HepG2 (cell line): ENCODE measurements at regions not wholly inside any gene's neighbourhood (a gene's known extent, or its start where the extent isn't known, plus 50 kb on each side); places are given as distances from the start of the nearest gene placed in this dataset.

Experiments
- ATAC-seq: fragments of 200-7000 bp; cut with Tn5 transposase; 3 replicates; pipeline ENCODE4 v1.9.1; 2020; ENCODE audit warnings: mild to moderate bottlenecking, moderate library complexity
- BruUV-seq: library from RNA; stranded (reverse); fragments of 400-500 nt; replicated peaks from 2 replicates; lab custom pipeline; 2021; lab: Mats Ljungman, UMichigan
- CTCF ChIA-PET: fragments of 300-600 bp; formaldehyde crosslinking; extraction: SDS; loops from one replicate; lab custom pipeline; 2021; ENCODE audit warnings: low total read pairs, inconsistent platforms, low intra/inter-chr PET ratio; lab: Yijun Ruan, JAX
- POLR2A ChIA-PET: fragments of 350-600 bp; sonication (Branson Sonifier 250); formaldehyde crosslinking; loops from one replicate; lab custom pipeline; 2020; ENCODE audit warnings: antibody characterized with exemption, inconsistent platforms; lab: Yijun Ruan, JAX
- DNase-seq: peaks from one replicate; pipeline ENCODE4 v3.0.0-alpha.2; 2015; ENCODE audit warnings: low spot score
- FAIRE-seq: peaks from 3 replicates; lab custom pipeline; 2011; peaks lifted over from hg19 to GRCh38; lab: Jason Lieb, UNC
- H2AFZ ChIP-seq: one replicate; pipeline ENCODE4 v1.6.1; 2011; ENCODE audit warnings: low read length, inconsistent platforms
- H3K27ac ChIP-seq: fragments of 300-600 bp; 3 replicates; pipeline ENCODE4 v1.8.0; 2011; ENCODE audit warnings: mixed run types, mild to moderate bottlenecking, mixed read lengths, low read length, inconsistent platforms; ENCODE audit not compliant: insufficient read depth; ENCODE audit errors: extremely low read length
- H3K27me3 ChIP-seq, 2 experiments: fragments of 200-600 bp in 1 of 2; 2 replicates in 1 of 2; 3 replicates in 1 of 2; pipeline versions ENCODE4 v1.6.0 to v1.8.0; 2011; ENCODE audit warnings: low read length in 2 of 2, mild to moderate bottlenecking in 2 of 2, moderate library complexity in 2 of 2, inconsistent platforms in 1 of 2; ENCODE audit not compliant: insufficient read depth in 2 of 2, control insufficient read depth in 1 of 2
- H3K36me3 ChIP-seq, 2 experiments: fragments of 200-600 bp in 1 of 2; replicated peaks in 1 of 2; 2 replicates in 1 of 2; 3 replicates in 1 of 2; pipeline versions ENCODE4 v1.5.1 to v1.8.0; 2011; ENCODE audit warnings: low read length in 2 of 2, inconsistent platforms in 1 of 2; ENCODE audit not compliant: insufficient read depth in 2 of 2, control insufficient read depth in 1 of 2
- H3K4me1 ChIP-seq: 2 replicates; pipeline ENCODE4 v1.5.1; 2012; ENCODE audit warnings: low read length, inconsistent platforms; ENCODE audit not compliant: insufficient read depth
- H3K4me2 ChIP-seq: 2 replicates; pipeline ENCODE4 v1.6.0; 2011; ENCODE audit warnings: low read depth, low read length, inconsistent platforms
- H3K4me3 ChIP-seq, 3 experiments: fragments of 200-600 bp in 1 of 3; sonication (generic), shearing (Covaris generic) in 1 of 3; replicated peaks in 1 of 3; 2 replicates each; pipeline ENCODE4 v1.5.1; 2011 to 2016; ENCODE audit warnings: low read length in 3 of 3, inconsistent platforms in 2 of 3, low read depth in 2 of 3, mild to moderate bottlenecking in 2 of 3, control low read depth in 1 of 3, mixed read lengths in 1 of 3; ENCODE audit not compliant: insufficient read depth in 1 of 3
- H3K79me2 ChIP-seq: one replicate; pipeline ENCODE4 v1.6.1; 2011; ENCODE audit warnings: low read length, inconsistent platforms; ENCODE audit not compliant: insufficient read depth
- H3K9ac ChIP-seq: 2 replicates; pipeline ENCODE4 v1.6.0; 2011; ENCODE audit warnings: mild to moderate bottlenecking, low read depth, low read length, inconsistent platforms; ENCODE audit not compliant: insufficient read depth
- H3K9me3 ChIP-seq: 2 replicates; pipeline ENCODE4 v1.5.1; 2012; ENCODE audit warnings: mild to moderate bottlenecking, low read length
- H4K20me1 ChIP-seq: 2 replicates; pipeline ENCODE4 v1.6.0; 2011; ENCODE audit warnings: inconsistent platforms, mild to moderate bottlenecking, low read length, moderate library complexity; ENCODE audit not compliant: insufficient read depth
- ZNF567 ChIP-seq: sonication (generic); formaldehyde crosslinking; IDR thresholded peaks from 2 replicates; pipeline ENCODE4 v1.8.1; 2023; ENCODE audit warnings: mild to moderate bottlenecking, missing genetic modification reagents, borderline replicate concordance
- WGBS: methylation state at CpG from one replicate; pipeline ENCODE4 v1.1.6; 2017; ENCODE audit warnings: low lambda C conversion rate; 5-methylcytosine and 5-hydroxymethylcytosine counted together
- in situ Hi-C: cut with HindIII; loops from 2 replicates; pipeline ENCODE4 v1.10.0; 2017; ENCODE audit warnings: low pct_unique_long_range_greater_than_20kb; ENCODE audit not compliant: extremely low pct_ligation_motif_present
- intact Hi-C: fragments of 100-400 bp; cut with micrococcal nuclease; formaldehyde crosslinking; loops from one replicate; pipeline ENCODE4 v1.10.0; 2022; ENCODE audit not compliant: unreplicated experiment
- TF ChIP-seq, protein P1 (sequence below), 2 experiments: IDR thresholded peaks; 2 replicates each; pipeline ENCODE4 v1.6.1; 2011 to 2012; ENCODE audit warnings: low read length in 2 of 2, borderline replicate concordance in 1 of 2, low read depth in 1 of 2, mild to moderate bottlenecking in 1 of 2, moderate library complexity in 1 of 2

DNA sequence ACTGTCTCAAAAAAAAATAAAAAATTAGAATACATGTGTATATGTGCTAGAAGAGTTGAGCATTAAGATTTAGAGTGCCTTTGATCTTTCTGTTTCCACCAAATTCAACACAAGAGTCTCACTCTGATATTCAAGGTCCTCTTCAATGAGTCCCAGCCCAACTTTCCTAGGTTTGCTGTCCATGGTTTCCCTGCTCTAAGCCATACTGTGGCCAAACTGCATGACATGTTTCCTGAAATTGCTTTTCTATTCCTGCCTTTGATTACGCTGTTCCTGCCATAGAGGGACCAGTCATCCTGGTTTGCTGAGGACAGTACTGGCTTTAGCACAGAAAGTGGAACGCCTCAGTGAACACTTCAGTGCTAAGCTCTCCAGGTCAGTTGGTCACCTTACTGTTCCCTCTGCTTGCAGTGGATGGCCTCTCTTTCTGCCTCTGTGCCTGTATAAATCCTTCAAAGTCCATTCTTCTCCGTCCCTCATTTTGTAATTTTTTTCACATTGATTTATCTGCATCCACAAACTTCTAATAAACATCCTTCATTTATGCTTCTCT is 305.9 kb upstream of the PROX1 start (continued):
- TF ChIP-seq, protein P1, sequence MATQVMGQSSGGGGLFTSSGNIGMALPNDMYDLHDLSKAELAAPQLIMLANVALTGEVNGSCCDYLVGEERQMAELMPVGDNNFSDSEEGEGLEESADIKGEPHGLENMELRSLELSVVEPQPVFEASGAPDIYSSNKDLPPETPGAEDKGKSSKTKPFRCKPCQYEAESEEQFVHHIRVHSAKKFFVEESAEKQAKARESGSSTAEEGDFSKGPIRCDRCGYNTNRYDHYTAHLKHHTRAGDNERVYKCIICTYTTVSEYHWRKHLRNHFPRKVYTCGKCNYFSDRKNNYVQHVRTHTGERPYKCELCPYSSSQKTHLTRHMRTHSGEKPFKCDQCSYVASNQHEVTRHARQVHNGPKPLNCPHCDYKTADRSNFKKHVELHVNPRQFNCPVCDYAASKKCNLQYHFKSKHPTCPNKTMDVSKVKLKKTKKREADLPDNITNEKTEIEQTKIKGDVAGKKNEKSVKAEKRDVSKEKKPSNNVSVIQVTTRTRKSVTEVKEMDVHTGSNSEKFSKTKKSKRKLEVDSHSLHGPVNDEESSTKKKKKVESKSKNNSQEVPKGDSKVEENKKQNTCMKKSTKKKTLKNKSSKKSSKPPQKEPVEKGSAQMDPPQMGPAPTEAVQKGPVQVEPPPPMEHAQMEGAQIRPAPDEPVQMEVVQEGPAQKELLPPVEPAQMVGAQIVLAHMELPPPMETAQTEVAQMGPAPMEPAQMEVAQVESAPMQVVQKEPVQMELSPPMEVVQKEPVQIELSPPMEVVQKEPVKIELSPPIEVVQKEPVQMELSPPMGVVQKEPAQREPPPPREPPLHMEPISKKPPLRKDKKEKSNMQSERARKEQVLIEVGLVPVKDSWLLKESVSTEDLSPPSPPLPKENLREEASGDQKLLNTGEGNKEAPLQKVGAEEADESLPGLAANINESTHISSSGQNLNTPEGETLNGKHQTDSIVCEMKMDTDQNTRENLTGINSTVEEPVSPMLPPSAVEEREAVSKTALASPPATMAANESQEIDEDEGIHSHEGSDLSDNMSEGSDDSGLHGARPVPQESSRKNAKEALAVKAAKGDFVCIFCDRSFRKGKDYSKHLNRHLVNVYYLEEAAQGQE (IDR thresholded peaks at IDR 0.05; ENCODE audit: borderline replicate concordance in 1 of 2, low read depth in 1 of 2, low read length in 2 of 2): peak in 1 of 2 experiments; percentile 56; a peak in 1 of 4 replicates

DNA sequence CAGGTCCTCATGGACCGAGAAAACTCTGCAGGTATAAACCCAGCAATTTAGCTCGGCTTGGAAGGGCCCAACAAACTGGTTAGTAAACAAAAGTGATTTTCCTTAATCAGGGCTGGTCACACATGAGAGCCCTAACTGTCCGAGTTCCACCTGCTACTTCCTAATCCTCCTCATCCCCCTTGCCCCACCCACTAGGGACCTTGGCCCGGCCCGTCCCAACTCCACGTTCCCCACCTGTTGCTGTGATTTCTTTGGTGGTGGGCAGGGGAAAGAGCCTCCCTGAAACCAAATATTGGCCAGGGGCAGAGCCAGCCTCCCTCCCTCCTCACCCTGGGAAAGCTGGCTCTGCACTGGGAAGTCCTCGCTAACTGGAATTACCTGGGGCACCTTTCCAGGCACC is 304.2 kb upstream of the PROX1 start:
- Histone ChIP-seq H4K20me1 (no peaks in the 10 kb centered on the region), H3K79me2 (no peaks in the 10 kb centered on the region), H3K27me3 (no peaks in the 10 kb centered on the region), H3K4me3 (no peak overlapping the region), H3K27ac (no peak overlapping the region), H3K9ac (no peak overlapping the region), H3K9me3 (no peaks in the 10 kb centered on the region), H3K4me1 (peaks cover 41% of the 10 kb centered on the region), H3K4me2 (no peak overlapping the region), H2AFZ (no peak overlapping the region), H3K36me3 (no peaks in the 10 kb centered on the region)
- no peak for DNase-seq
- ChIA-PET CTCF (no interaction called here), POLR2A (no interaction called here)
- WGBS: 85% methylated on average over 5 of the region's 7 CpGs
- intact Hi-C loops (no loop called here), in situ Hi-C loops (no loop called here)
- TF ChIP-seq ZNF567 (CRISPR knock-in tag): no peak
- no peak for FAIRE-seq
- no peak for ATAC-seq
- no TSS peak for BruUV-seq
